ENCODE measurements at regions not wholly inside any gene's neighbourhood (a gene's known extent, or its start where the extent isn't known, plus 50 kb on each side); places are given as distances from the start of the nearest gene placed in this dataset.

DNA sequence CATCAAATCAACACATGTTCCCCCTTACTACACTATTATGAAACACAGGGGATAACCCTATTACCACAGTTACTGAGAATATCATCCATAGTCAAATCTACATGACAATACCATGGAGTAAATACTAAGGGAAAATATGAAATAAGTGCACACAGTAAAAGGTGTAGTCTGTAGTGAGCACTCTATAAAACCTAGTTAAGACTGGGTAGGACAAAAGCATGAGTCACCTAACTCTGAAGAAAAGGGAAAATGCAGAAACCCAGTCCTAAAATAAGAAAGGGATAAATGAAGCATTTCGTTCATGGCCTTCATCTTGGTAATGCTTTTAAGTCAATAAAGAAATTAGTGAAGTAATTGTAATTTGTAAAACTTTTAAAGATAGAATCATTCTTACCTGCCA, 65.4 kb upstream of the ACVR2A start:
- Mint-ChIP-seq H3K27me3 (peaks cover 2% of the 10 kb centered on the region), H3K4me1 (no peaks in the 10 kb centered on the region), H3K9me3 (no peaks in the 10 kb centered on the region), H3K36me3 (ENCODE audit: low read depth) (no peaks in the 10 kb centered on the region), H3K27ac (no peak overlapping the region), H3K4me3 (no peak overlapping the region)
- intact Hi-C loops (cut with micrococcal nuclease), result no loop called here
- no peak for DNase-seq
- no peak for ATAC-seq (ENCODE audit: low read depth)
- TF ChIP-seq, protein P1, sequence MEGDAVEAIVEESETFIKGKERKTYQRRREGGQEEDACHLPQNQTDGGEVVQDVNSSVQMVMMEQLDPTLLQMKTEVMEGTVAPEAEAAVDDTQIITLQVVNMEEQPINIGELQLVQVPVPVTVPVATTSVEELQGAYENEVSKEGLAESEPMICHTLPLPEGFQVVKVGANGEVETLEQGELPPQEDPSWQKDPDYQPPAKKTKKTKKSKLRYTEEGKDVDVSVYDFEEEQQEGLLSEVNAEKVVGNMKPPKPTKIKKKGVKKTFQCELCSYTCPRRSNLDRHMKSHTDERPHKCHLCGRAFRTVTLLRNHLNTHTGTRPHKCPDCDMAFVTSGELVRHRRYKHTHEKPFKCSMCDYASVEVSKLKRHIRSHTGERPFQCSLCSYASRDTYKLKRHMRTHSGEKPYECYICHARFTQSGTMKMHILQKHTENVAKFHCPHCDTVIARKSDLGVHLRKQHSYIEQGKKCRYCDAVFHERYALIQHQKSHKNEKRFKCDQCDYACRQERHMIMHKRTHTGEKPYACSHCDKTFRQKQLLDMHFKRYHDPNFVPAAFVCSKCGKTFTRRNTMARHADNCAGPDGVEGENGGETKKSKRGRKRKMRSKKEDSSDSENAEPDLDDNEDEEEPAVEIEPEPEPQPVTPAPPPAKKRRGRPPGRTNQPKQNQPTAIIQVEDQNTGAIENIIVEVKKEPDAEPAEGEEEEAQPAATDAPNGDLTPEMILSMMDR (IDR thresholded peaks at IDR 0.05), result no peak
- ChIA-PET POLR2A (no interaction called here), CTCF (no interaction called here)

DNA sequence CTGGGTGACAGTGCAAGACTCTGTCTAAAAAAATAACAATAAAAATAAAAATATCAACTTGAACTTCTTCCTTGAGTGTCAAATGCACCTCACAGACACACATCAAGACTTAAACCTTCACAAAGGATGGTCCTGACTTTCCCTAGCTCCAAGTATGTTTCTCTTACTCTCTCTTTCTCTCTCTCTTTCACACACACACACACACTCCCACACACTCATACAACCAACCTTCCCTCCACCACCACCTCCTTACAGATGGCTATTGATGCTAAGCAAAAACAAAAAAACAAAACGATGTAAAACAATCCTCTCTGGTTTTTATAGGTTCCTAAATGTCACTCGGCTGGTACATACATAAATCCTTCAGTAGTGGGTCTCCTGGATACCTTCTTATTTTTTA, 67.4 kb upstream of the ACVR2A start:
- DNase-seq (no peak), ATAC-seq (ENCODE audit: low read depth) (no peak)
- H3K27ac Mint-ChIP-seq, result no peak overlapping the region
- TF ChIP-seq, protein P1 (IDR thresholded peaks at IDR 0.05), result no peak
- no peaks in the 10 kb centered on the region for H3K4me1 Mint-ChIP-seq
- no peak overlapping the region for H3K4me3 Mint-ChIP-seq
- ChIA-PET CTCF (no interaction called here), POLR2A (no interaction called here)
- H3K9me3 Mint-ChIP-seq, result no peaks in the 10 kb centered on the region
- no peaks in the 10 kb centered on the region for H3K27me3 Mint-ChIP-seq
- H3K36me3 Mint-ChIP-seq (ENCODE audit: low read depth), result no peaks in the 10 kb centered on the region
- intact Hi-C loops (cut with micrococcal nuclease), result no loop called here

- H3K4me1 Mint-ChIP-seq, result no peaks in the 10 kb centered on the region
- DNase-seq (no peak), ATAC-seq (ENCODE audit: low read depth) (no peak)
- intact Hi-C loops (cut with micrococcal nuclease), result no loop called here
- H3K27me3 Mint-ChIP-seq, result no peaks in the 10 kb centered on the region
- ChIA-PET CTCF (no interaction called here), POLR2A (no interaction called here)
- H3K27ac Mint-ChIP-seq, result no peak overlapping the region
- H3K9me3 Mint-ChIP-seq, result no peaks in the 10 kb centered on the region
- no peaks in the 10 kb centered on the region for H3K36me3 Mint-ChIP-seq (ENCODE audit: low read depth)
- TF ChIP-seq, protein P1 (IDR thresholded peaks at IDR 0.05), result no peak
- H3K4me3 Mint-ChIP-seq, result no peak overlapping the region
These were observed 70.0 kb upstream of the ACVR2A start for GRCh38 chr2:147774805-147775204.

GRCh38 chr2:147773479-147773878, 71.3 kb upstream of the ACVR2A start:
- no peak for ATAC-seq (ENCODE audit: low read depth)
- POLR2A ChIA-PET, result no interaction called here
- Mint-ChIP-seq H3K9me3 (no peaks in the 10 kb centered on the region), H3K4me1 (no peaks in the 10 kb centered on the region), H3K27ac (no peak overlapping the region), H3K36me3 (ENCODE audit: low read depth) (no peaks in the 10 kb centered on the region), H3K27me3 (no peaks in the 10 kb centered on the region), H3K4me3 (no peak overlapping the region)
- no peak for DNase-seq
- intact Hi-C loops (cut with micrococcal nuclease), result no loop called here
- CTCF ChIA-PET, result no interaction called here
- TF ChIP-seq, protein P1 (IDR thresholded peaks at IDR 0.05), result no peak

- TF ChIP-seq, protein P1 (IDR thresholded peaks at IDR 0.05), result no peak
- Mint-ChIP-seq H3K9me3 (no peaks in the 10 kb centered on the region), H3K36me3 (ENCODE audit: low read depth) (no peaks in the 10 kb centered on the region), H3K4me1 (no peaks in the 10 kb centered on the region), H3K4me3 (no peak overlapping the region), H3K27ac (no peak overlapping the region), H3K27me3 (no peaks in the 10 kb centered on the region)
- ChIA-PET POLR2A (no interaction called here), CTCF (no interaction called here)
- DNase-seq (no peak), ATAC-seq (ENCODE audit: low read depth) (no peak)
- intact Hi-C loops (cut with micrococcal nuclease), result no loop called here
These were observed 72.0 kb upstream of the ACVR2A start for GRCh38 chr2:147772781-147773180.
